Vagina (tissue), 2 donors: ENCODE measurements at regions not wholly inside any gene's neighbourhood (a gene's known extent, or its start where the extent isn't known, plus 50 kb on each side); places are given as distances from the start of the nearest gene placed in this dataset.
A peak's percentile ranks its signal among the peaks of the same experiment; 100 is the strongest.

Experiments used
- DNase-seq, 2 donors: peaks; one replicate each; pipeline ENCODE4 v3.0.0-alpha.2; 2017; ENCODE audit errors: extremely low spot score in 2 of 2
- H3K27ac ChIP-seq: fragments of 200-600 bp; sonication (generic); one replicate; pipeline ENCODE4 v1.5.1; 2019
- H3K27me3 ChIP-seq: fragments of 200-600 bp; sonication (generic); one replicate; pipeline ENCODE4 v1.5.1; 2019
- H3K36me3 ChIP-seq, 2 donors: fragments of 200-600 bp; sonication (generic); one replicate each; pipeline ENCODE4 v1.5.1; 2017 to 2019
- H3K4me1 ChIP-seq: fragments of 200-600 bp; sonication (generic); one replicate; pipeline ENCODE4 v1.5.1; 2019
- H3K4me3 ChIP-seq, 2 donors: fragments of 200-600 bp; sonication (generic); 1 replicate in 1 of 2; 2 replicates in 1 of 2; pipeline ENCODE4 v1.5.1; 2016 to 2019
- H3K9me3 ChIP-seq: fragments of 200-600 bp; sonication (generic); one replicate; pipeline ENCODE4 v1.5.1; 2019
- CTCF ChIP-seq, 3 experiments: fragments of 450-650 bp in 2 of 3; fragments of 200-600 bp in 1 of 3; sonication (generic) in 1 of 3; IDR thresholded peaks; one replicate each; pipeline ENCODE4 v1.5.1; 2017 to 2019; ENCODE audit warnings: antibody characterized with exemption in 3 of 3, mild to moderate bottlenecking in 2 of 3, moderate library complexity in 2 of 3
- POLR2A ChIP-seq, 2 donors: fragments of 450-650 bp; IDR thresholded peaks; one replicate each; pipeline ENCODE4 v1.6.1; 2017; ENCODE audit warnings: antibody characterized with exemption in 2 of 2, mild to moderate bottlenecking in 2 of 2, moderate library complexity in 2 of 2
- POLR2AphosphoS5 ChIP-seq, 2 donors: sonication (generic); formaldehyde crosslinking; IDR thresholded peaks; one replicate each; pipeline ENCODE4 v1.9.0; 2017; ENCODE audit warnings: antibody characterized with exemption in 2 of 2, mild to moderate bottlenecking in 2 of 2, low read depth in 1 of 2; ENCODE audit not compliant: insufficient read depth in 1 of 2
- intact Hi-C: fragments of 100-400 bp; cut with DNase I; formaldehyde crosslinking; loops from one replicate; pipeline ENCODE4 v1.15.1; 2023

GRCh38 chr2:121072784-121073183, 212.2 kb downstream of the TFCP2L1 start:
- peaks cover 9% of the 10 kb centered on the region for H3K4me1 ChIP-seq
- no peak for DNase-seq
- H3K36me3 ChIP-seq = no peaks in the 10 kb centered on the region
- no peak for TF ChIP-seq POLR2AphosphoS5 (IDR thresholded peaks at IDR 0.05; ENCODE audit: insufficient read depth in 1 of 2, low read depth in 1 of 2)
- TF ChIP-seq POLR2A (IDR thresholded peaks at IDR 0.05) = no peak
- no peak for TF ChIP-seq CTCF (IDR thresholded peaks at IDR 0.05)
- H3K27me3 ChIP-seq = peaks cover 4% of the 10 kb centered on the region
- no peaks in the 10 kb centered on the region for H3K9me3 ChIP-seq
- no peak overlapping the region for H3K27ac ChIP-seq
- intact Hi-C loops = loop anchor here (10.0 kb wide), 1 partner anchor 208 kb away; no protein-coding TSS in a partner anchor
- H3K4me3 ChIP-seq = no peak overlapping the region

DNA sequence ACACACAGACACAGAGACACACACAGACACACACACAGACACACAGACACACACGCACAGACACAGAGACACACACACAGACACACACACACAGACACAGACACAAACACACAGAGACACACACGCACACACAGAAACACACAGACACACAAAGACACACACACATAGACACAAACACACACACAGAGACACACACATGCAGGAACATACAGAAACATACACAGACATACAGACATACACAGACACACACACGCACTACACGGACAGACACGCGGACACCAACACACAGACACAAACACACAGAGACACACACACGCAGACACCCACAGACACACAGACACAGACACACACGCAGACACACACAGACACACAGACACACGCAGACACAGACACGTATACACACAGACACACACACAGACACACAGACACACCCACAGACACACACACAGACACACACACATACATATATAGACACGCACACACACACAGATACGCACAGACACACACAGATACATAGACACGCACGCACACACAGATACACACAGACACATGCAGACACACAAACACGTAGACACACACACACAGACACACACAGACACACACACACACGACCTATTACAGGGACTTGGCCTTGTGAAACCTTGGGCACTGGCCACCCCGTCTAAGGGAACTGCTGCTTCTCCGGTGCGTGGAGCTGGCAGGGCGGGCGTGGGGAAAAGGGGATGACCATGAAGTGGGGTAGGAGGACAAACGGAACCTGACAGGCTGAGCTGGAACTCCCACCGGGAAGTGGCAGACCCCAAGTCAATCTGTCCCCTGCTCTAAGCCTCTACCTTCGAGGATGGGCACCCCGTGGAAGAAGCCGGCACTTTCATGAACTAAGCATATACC, 211.4 kb downstream of the TFCP2L1 start:
- DNase-seq = no peak
- Histone ChIP-seq H3K27me3 (peaks cover 4% of the 10 kb centered on the region), H3K27ac (no peak overlapping the region), H3K9me3 (no peaks in the 10 kb centered on the region), H3K36me3 (no peaks in the 10 kb centered on the region), H3K4me3 (no peak overlapping the region), H3K4me1 (peaks cover 9% of the 10 kb centered on the region)
- intact Hi-C loops = loop anchor here (10.0 kb wide), 1 partner anchor 209 kb away; no protein-coding TSS in a partner anchor
- no peak for TF ChIP-seq POLR2AphosphoS5 (IDR thresholded peaks at IDR 0.05; ENCODE audit: insufficient read depth in 1 of 2, low read depth in 1 of 2)
- no peak for TF ChIP-seq POLR2A (IDR thresholded peaks at IDR 0.05)
- no peak for TF ChIP-seq CTCF (IDR thresholded peaks at IDR 0.05)

- Histone ChIP-seq H3K36me3 (no peaks in the 10 kb centered on the region), H3K27ac (no peak overlapping the region), H3K9me3 (no peaks in the 10 kb centered on the region), H3K4me3 (no peak overlapping the region), H3K27me3 (peaks cover 4% of the 10 kb centered on the region), H3K4me1 (peaks cover 9% of the 10 kb centered on the region)
- intact Hi-C loops = loop anchor here (10.0 kb wide), 1 partner anchor 210 kb away; no protein-coding TSS in a partner anchor
- no peak for TF ChIP-seq POLR2A (IDR thresholded peaks at IDR 0.05)
- TF ChIP-seq CTCF (IDR thresholded peaks at IDR 0.05) = no peak
- TF ChIP-seq POLR2AphosphoS5 (IDR thresholded peaks at IDR 0.05; ENCODE audit: insufficient read depth in 1 of 2, low read depth in 1 of 2) = no peak
- DNase-seq = no peak
Observed at GRCh38 chr2:121074293-121074932, 210.6 kb downstream of the TFCP2L1 start.

- no peak overlapping the region for H3K27ac ChIP-seq
- peak overlapping the region in 1 of 2 donors; percentile 1 for H3K4me3 ChIP-seq
- H3K4me1 ChIP-seq = peaks cover 9% of the 10 kb centered on the region
- no peak for DNase-seq
- H3K9me3 ChIP-seq = no peaks in the 10 kb centered on the region
- intact Hi-C loops = loop anchor here (10.0 kb wide), 1 partner anchor 210 kb away; no protein-coding TSS in a partner anchor
- no peaks in the 10 kb centered on the region for H3K36me3 ChIP-seq
- TF ChIP-seq POLR2AphosphoS5 (IDR thresholded peaks at IDR 0.05; ENCODE audit: insufficient read depth in 1 of 2, low read depth in 1 of 2) = no peak
- TF ChIP-seq POLR2A (IDR thresholded peaks at IDR 0.05) = peak in 1 of 2 donors; percentile 6
- TF ChIP-seq CTCF (IDR thresholded peaks at IDR 0.05) = no peak
- peaks cover 4% of the 10 kb centered on the region for H3K27me3 ChIP-seq
Observed at GRCh38 chr2:121075006-121075551, 209.9 kb downstream of the TFCP2L1 start.
